ENCODE measurements at regions not wholly inside any gene's neighbourhood (a gene's known extent, or its start where the extent isn't known, plus 50 kb on each side); places are given as distances from the start of the nearest gene placed in this dataset.

DNA sequence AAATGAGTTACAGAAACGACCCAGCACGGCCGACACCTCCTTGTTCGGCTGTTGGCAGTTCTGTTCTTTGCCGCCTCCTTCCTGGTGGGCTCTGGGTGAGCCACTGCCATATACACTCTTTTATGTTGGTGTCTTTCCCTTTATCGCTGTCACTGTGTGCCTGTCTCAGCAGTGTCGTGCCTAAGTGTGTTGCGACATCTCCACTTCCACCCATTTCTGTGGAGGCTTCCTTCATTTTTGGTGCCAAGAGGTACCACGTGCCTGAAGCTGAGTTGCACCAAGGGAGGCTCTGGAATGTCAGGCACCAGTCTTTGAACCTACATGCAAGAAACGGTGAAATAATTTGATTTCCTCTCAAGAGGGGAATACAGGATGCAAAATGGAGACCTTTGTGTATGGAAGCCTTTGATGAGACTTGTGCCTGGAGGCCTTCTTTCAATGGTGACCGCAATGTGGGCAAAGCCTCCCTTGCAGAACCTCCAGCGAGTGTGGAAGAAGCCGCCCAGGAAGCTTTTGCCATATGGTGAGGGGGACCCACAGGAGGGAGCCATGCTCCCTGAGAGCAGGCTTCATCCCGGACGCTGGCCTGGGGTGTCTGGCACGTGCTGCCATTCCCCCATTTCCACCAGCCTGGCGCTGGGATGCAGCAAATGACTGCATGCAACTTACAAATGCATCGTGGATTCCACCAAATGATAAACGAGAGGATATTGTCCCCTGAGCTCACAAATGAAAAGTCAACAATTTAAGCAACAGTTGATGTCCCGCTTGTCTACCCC, 136.2 kb downstream of the TEX29 start:
- TF ChIP-seq, protein P1, sequence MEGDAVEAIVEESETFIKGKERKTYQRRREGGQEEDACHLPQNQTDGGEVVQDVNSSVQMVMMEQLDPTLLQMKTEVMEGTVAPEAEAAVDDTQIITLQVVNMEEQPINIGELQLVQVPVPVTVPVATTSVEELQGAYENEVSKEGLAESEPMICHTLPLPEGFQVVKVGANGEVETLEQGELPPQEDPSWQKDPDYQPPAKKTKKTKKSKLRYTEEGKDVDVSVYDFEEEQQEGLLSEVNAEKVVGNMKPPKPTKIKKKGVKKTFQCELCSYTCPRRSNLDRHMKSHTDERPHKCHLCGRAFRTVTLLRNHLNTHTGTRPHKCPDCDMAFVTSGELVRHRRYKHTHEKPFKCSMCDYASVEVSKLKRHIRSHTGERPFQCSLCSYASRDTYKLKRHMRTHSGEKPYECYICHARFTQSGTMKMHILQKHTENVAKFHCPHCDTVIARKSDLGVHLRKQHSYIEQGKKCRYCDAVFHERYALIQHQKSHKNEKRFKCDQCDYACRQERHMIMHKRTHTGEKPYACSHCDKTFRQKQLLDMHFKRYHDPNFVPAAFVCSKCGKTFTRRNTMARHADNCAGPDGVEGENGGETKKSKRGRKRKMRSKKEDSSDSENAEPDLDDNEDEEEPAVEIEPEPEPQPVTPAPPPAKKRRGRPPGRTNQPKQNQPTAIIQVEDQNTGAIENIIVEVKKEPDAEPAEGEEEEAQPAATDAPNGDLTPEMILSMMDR (IDR thresholded peaks at IDR 0.05), result no peak
- no peak for TF ChIP-seq EZH2 (IDR thresholded peaks at IDR 0.05)
